GM19463 (cell line): ENCODE measurements at regions not wholly inside any gene's neighbourhood (a gene's known extent, or its start where the extent isn't known, plus 50 kb on each side); places are given as distances from the start of the nearest gene placed in this dataset.

Experiments used
- ATAC-seq: cut with Tn5 transposase; IDR thresholded peaks from one replicate; pipeline ENCODE4 v1.9.1; 2021; ENCODE audit warnings: mild to moderate bottlenecking, moderate library complexity; ENCODE audit not compliant: unreplicated experiment

GRCh38 chr3:73284472-73284871 lies 223.0 kb downstream of the EBLN2 start:
- ATAC-seq, result no peak

GRCh38 chr3:73291541-73291940 lies 230.1 kb downstream of the EBLN2 start:
- ATAC-seq, result no peak

GRCh38 chr3:73292220-73292619 lies 230.8 kb downstream of the EBLN2 start:
- no peak for ATAC-seq

- no peak for ATAC-seq
Observed at GRCh38 chr3:73294537-73294936, 233.1 kb downstream of the EBLN2 start.

GRCh38 chr3:73295876-73296635 lies 234.6 kb downstream of the EBLN2 start:
- ATAC-seq, result no peak

GRCh38 chr3:73296859-73297258 lies 235.4 kb downstream of the EBLN2 start:
- no peak for ATAC-seq

GRCh38 chr3:73298243-73299183 lies 237.1 kb downstream of the EBLN2 start:
- ATAC-seq, result no peak

- ATAC-seq, result no peak
Observed at GRCh38 chr3:73299184-73299691, 237.8 kb downstream of the EBLN2 start.

- peak; percentile 58 for ATAC-seq
Observed at GRCh38 chr3:73314151-73314951, 252.9 kb downstream of the EBLN2 start.

- ATAC-seq, result no peak
Observed at GRCh38 chr3:73315706-73316105, 254.2 kb downstream of the EBLN2 start.

GRCh38 chr3:73319179-73319769 lies 257.8 kb downstream of the EBLN2 start:
- ATAC-seq, result no peak

- ATAC-seq, result no peak
Observed at GRCh38 chr3:73321286-73321999, 260.0 kb downstream of the EBLN2 start.

- no peak for ATAC-seq
Observed at GRCh38 chr3:73324203-73325155, 263.0 kb downstream of the EBLN2 start.

- ATAC-seq, result no peak
Observed at GRCh38 chr3:73326396-73326795, 264.9 kb downstream of the EBLN2 start.

GRCh38 chr3:73327052-73327451 lies 265.6 kb downstream of the EBLN2 start:
- no peak for ATAC-seq
